HG02588 (cell line): ENCODE measurements at regions not wholly inside any gene's neighbourhood (a gene's known extent, or its start where the extent isn't known, plus 50 kb on each side); places are given as distances from the start of the nearest gene placed in this dataset.
A peak's percentile ranks its signal among the peaks of the same experiment; 100 is the strongest.

Experiments used
- ATAC-seq: cut with Tn5 transposase; IDR thresholded peaks from one replicate; pipeline ENCODE4 v1.9.1; 2021; ENCODE audit warnings: mild to moderate bottlenecking, moderate library complexity; ENCODE audit not compliant: unreplicated experiment

DNA sequence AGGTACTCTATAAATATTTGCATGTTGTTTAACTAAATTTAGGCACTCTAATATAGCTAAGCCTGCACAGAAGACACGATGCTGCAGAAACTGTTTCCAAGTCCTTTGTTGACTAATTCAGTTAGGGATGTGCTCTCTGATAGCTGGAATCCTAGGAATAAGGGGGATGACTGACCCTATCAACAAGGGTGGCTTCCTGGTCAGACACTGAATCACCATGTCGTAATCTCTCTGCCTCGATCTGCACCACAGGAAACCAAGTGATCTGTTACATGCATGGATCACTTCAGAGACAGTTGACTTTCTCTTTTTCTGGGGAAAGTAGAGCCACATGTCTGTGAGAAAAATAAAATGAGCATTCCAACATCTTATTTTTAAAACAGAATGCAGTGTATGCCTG, 169.1 kb downstream of the GUCY2F start:
- ATAC-seq = no peak

DNA sequence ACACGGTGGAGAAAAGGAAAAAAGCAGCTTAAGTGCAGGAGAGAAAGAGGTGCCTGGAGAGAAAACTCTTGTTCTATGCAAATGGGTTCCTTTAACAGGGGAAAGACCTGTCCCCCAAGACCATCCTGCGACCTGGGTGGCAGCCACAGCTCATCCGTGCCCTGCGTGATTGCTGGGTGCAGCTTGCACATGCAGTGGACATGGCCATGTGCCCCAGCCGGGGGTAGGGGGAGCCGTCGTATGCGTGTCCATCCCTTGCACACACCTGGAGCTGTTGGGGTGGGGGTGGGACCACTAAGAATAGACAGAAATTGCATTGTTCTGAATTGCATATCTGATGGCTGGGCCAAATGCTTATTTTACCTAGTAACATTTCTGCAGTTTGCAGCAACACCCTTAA, 171.9 kb downstream of the GUCY2F start:
- ATAC-seq = no peak

- ATAC-seq = no peak
These were observed 180.7 kb downstream of the GUCY2F start for GRCh38 chrX:109301177-109301576.

- ATAC-seq = no peak
These were observed 181.5 kb downstream of the GUCY2F start for GRCh38 chrX:109300415-109300814.

DNA sequence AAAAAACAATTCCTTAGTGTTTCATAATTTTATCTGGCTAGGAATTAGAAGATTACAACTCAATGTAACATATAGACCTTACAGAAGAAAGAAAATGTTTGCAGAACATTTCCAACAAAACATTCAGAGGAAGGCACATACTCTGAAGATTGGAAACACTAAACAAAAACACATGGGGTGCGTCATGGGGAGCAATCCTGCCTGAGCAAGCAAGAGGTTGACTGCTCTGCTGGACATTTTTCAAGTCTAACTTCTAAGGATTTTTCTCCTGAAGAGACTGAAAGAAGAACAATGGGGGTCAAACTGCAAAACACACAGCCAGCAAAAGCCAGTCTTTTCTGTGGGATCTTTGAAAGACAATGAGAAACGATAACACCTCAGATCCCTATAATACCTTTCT, 182.8 kb downstream of the GUCY2F start:
- no peak for ATAC-seq

DNA sequence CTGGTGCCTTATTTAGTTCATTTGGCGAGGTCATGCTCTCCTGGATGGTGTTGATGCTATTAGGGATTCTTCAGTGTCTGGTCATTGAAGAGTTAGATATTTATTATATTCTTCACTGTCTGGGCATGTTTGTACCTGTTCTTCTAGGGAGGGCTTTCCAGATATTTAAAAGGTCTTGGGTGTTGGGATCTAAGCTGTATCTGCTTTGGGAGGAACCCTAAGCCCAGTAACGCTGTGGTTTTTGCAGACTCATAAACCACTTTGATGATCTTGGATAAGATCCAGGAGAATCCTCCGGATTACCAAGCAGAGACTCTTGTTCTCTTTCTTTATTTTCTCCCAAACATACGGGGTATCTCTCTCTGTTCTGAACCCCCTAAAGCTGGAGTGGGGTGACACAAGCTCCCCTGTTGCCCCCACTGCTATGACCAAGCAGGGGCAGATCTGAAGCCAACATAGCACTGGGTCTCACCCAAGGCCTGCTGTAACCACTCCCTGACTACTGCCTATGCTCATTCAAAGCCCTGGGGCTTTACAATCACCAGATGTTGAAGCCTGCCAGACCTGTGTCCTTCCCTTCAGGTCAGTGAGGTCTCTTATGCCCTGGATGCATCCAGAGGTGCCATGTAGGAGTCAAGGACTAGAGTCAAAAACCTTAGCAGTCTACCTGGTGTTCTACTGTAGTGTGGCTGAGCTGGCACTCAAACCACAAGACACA, 187.6 kb downstream of the GUCY2F start:
- ATAC-seq = no peak

GRCh38 chrX:109283870-109284269, 198.0 kb downstream of the GUCY2F start:
- no peak for ATAC-seq

GRCh38 chrX:109281483-109282275, 200.2 kb downstream of the GUCY2F start:
- ATAC-seq = peak; percentile 79

DNA sequence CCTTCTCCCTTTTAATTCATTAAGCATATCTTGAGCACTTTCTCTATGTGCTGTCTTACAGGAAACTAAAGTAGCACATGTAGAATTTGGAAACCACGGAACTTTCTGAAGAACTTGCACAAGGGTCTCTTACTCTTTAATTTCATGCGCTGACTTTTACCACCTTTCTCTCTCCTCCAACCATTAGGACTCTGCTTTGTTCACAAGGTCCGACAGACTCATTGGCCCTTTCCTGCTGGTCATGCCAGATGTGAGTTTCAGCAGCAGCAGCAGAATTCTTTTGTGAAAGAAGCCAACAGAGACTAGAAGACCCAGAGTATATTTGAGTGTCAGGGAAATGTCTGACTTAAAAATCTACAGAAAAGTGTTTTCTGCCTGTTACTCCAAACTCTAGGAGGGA, 207.1 kb downstream of the GUCY2F start:
- no peak for ATAC-seq

DNA sequence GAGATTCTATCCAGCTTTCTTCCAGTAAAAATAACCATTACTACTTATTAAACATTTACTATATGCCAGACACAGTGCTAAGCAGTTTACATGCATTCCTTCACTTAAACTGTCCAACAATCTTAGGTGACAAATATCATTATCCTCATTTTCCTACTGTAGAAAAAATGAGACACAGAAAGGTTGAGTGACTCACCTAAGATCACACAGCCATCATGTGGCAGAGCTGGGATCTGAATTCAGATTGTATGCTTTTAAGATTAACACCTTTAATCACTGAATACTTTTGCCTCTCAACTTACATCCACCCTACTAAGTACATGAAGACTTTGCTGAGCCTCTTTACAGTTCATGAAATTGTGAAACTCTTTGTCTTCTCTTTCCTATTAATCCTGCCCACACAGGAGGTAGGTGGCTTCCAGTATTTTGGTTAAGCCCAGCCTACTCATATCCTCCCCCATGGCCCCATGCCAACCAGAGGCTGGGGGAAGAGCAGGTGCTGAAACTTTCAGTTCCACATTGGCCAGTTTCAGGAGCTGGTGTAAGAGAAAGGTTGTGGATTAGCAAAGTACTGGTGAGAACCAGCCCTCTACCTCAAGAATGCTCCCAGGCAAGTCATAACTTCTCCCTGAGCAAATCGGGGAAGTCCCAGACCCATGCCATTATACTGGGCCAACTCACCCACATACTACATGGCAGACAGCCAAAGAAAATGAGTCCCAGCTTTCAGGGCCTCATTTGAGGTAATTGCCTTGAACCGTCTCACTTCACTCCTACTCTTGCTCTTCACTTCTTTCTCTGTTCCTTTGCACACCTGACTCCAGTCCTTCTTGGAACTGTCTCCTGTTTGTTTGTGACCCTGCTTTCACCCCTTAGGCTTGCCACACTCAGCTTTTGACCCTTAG, 211.1 kb downstream of the GUCY2F start:
- peak; percentile 97 for ATAC-seq

DNA sequence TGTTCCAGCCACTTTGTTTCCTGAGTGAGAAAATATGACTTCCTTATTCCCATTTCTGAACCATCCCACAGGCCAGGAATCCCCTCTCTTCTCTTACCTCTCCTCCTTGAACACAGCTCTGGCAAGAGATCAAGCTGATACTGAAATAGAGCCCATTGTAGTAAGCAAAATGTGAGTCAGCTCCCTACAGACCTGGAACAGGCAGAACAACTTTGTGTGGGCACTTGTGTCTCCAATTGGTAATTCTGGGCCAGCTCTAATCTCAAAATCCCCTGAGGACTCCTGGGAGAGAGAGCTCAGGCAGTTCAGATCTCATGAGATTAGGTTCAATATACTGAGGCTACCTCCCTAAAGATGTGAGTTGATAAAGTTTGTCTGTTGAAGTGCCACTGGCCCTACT, 213.5 kb downstream of the GUCY2F start:
- no peak for ATAC-seq

DNA sequence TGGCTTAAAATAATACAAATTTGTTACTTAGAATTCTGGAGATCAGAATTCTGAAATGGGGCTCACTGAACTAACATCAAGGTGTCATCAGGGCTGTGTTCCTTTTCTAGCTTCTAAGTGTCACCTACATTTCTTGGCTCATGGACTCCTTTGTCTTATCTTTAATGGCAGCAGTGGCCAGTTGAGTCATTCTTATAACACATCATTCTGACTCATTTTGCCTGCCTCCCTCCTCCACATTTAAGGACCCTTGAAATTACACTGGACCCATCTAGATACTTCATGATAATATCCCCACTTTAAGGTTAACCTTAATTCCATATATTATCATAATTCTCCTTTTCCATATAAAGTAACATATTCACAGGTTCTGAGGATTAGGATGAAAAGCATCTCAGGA, 215.9 kb downstream of the GUCY2F start:
- ATAC-seq = no peak

DNA sequence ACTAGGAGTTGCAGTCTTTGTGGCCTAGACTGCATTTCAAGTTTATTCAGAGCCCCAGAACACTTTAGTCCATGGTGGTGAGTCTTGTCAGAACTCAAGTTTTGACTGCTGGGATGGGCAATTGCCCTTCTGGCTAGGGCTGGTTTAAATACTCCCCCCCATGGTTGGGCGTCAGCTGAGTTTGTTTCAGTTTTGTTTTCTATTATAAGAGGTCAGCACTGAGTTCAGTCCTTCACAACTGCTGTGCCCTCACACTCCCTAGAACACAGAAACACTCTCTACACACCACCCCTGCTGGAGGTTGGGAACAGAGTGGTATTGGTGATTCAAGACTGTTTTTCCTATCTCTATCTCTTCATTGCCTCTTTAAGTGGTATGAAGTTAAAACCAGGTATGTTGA, 217.0 kb downstream of the GUCY2F start:
- ATAC-seq = peak; percentile 63

GRCh38 chrX:109261279-109261678, 220.6 kb downstream of the GUCY2F start:
- ATAC-seq = no peak

DNA sequence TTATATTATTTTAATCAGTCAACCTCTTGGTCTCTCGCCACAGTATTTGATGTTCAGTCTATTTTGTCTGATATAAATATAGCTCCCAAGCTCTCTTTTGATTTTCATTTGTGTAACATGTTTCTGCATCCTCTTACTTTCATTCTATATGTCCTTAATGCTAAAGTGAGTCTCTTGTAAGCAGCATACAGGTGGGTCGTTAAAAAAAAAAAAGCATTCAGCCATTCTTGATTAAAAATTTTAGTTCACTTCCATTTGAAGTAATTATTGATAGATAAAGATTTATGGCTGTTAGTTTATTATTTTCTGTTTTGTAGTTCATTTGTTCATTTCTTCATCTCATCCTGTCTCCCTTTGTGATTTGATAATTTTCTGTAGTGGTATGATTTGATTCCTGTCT, 229.1 kb downstream of the GUCY2F start:
- ATAC-seq = no peak

DNA sequence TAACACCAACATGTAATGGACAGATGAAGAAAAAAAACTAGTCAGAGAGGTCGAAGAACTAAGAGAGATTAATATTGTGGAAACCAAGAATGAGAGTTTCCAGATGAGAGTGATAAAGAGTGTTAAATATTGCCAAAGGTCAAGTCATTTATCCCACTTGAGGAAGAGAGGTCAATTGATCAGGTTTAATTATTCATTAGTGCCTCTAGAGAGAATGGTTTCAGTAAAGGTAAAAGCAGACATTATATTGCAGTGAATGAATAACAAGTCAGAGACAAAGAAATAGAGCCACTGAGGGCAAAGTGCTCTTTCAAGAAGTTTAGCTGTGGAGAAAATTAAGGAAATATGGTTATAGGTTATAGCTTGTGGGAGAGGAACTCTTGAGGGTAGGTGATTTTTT, 263.1 kb downstream of the GUCY2F start:
- ATAC-seq = no peak

- ATAC-seq = no peak
These were observed 282.2 kb downstream of the GUCY2F start for GRCh38 chrX:109199726-109200125.

GRCh38 chrX:109190542-109190941, 291.3 kb downstream of the GUCY2F start:
- ATAC-seq = no peak

DNA sequence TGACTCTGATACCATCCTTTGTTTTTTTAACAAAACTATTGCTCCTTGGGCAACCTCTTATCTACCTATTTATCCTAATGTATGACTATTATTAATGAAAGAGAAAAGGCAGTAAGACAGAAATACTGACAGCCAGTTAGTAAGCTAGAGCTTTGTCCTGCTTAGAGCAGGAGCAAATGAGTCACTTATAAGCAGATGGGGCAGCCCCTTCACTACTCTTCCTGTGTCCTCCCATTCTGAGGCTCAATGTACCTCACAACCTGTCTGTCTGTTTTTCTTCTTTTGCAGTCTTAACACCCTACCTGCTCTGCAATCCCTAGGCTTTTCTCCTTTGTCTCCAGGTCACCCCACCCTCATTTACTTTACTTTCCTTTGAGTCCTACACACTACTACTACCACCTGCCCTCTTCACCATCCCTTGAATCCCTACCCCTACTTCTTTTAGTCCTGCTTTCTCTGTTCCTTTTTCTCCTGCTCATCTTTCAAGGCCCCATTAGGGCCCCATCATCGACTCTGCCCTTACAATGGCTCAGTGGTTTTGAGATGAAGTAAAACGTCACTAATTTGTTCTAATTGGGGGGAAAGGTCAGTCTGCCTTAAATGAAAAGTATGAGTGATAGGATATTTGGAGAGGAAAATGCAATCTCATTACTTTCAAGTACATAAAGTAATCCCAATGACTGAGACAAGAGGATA, 294.3 kb downstream of the GUCY2F start:
- ATAC-seq = peak; percentile 88

GRCh38 chrX:109186939-109187338, 294.9 kb downstream of the GUCY2F start:
- no peak for ATAC-seq
